ENCODE measurements at regions not wholly inside any gene's neighbourhood (a gene's known extent, or its start where the extent isn't known, plus 50 kb on each side); places are given as distances from the start of the nearest gene placed in this dataset.

GRCh38 chr5:158560170-158560569 lies 539.5 kb downstream of the EBF1 start (continued):
- TF ChIP-seq ZNF687 (IDR thresholded peaks at IDR 0.05) (no peak), GABPA (IDR thresholded peaks at IDR 0.05; ENCODE audit: low read depth) (no peak), KDM1A (IDR thresholded peaks at IDR 0.05; ENCODE audit: borderline replicate concordance) (no peak), ASH2L (IDR thresholded peaks at IDR 0.05; ENCODE audit: borderline replicate concordance, low read depth) (no peak), JUNB (IDR thresholded peaks at IDR 0.05) (peak; percentile 82), NR2C2 (IDR thresholded peaks at IDR 0.05; ENCODE audit: borderline replicate concordance, control insufficient read depth, insufficient read length, low read depth) (no peak), EGR1 (IDR thresholded peaks at IDR 0.05; ENCODE audit: borderline replicate concordance in 1 of 2, low read depth in 2 of 2, low read length in 2 of 2) (peak in 1 of 2 experiments; percentile 36; a peak in 1 of 3 replicates), SIN3A (IDR thresholded peaks at IDR 0.05; ENCODE audit: low read depth, low read length) (no peak), MEF2A (IDR thresholded peaks at IDR 0.05; ENCODE audit: insufficient read depth, low read depth, low read length) (no peak), CREB1 (IDR thresholded peaks at IDR 0.05; ENCODE audit: low read depth) (no peak), ZZZ3 (IDR thresholded peaks at IDR 0.05; ENCODE audit: control insufficient read depth, insufficient read length, low read depth) (no peak), RELA (IDR thresholded peaks at IDR 0.05; ENCODE audit: borderline replicate concordance, partially characterized antibody) (no peak), E2F4 (IDR thresholded peaks at IDR 0.05; ENCODE audit: low read depth, low read length) (no peak), KLF5 (IDR thresholded peaks at IDR 0.05; ENCODE audit: partially characterized antibody) (no peak), CHD1 (IDR thresholded peaks at IDR 0.05; ENCODE audit: low read depth, low read length) (no peak), STAT3 (IDR thresholded peaks at IDR 0.05; ENCODE audit: low read depth, low read length) (no peak), ZBED1 (IDR thresholded peaks at IDR 0.05; ENCODE audit: borderline replicate concordance) (no peak), JUND (IDR thresholded peaks at IDR 0.05; ENCODE audit: low read depth, low read length) (peak; percentile 71; the same call in 1 of the 2 replicates), MEF2B (IDR thresholded peaks at IDR 0.05; ENCODE audit: partially characterized antibody, poor library complexity, severe bottlenecking) (peak; percentile 93), WRNIP1 (IDR thresholded peaks at IDR 0.05; ENCODE audit: borderline replicate concordance, low read depth, low read length) (no peak), CHD4 (IDR thresholded peaks at IDR 0.05) (no peak), TAF1 (IDR thresholded peaks at IDR 0.05; ENCODE audit: borderline replicate concordance, low read depth, low read length) (no peak), CBX3 (IDR thresholded peaks at IDR 0.05; ENCODE audit: borderline replicate concordance, low read depth) (no peak), SMAD1 (IDR thresholded peaks at IDR 0.05; ENCODE audit: low read depth, partially characterized antibody) (no peak), ATF7 (IDR thresholded peaks at IDR 0.05; ENCODE audit: low read depth) (0 out of 2 replicates have a peak, but pooled peaks have one; percentile 30), BRCA1 (IDR thresholded peaks at IDR 0.05; ENCODE audit: low read depth, low read length) (no peak), CREM (IDR thresholded peaks at IDR 0.05; ENCODE audit: low read depth) (no peak), FOXM1 (IDR thresholded peaks at IDR 0.05; ENCODE audit: low read depth, low read length) (no peak; the same call in 1 of the 2 replicates)
